ENCODE measurements at regions not wholly inside any gene's neighbourhood (a gene's known extent, or its start where the extent isn't known, plus 50 kb on each side); places are given as distances from the start of the nearest gene placed in this dataset.
A peak's percentile ranks its signal among the peaks of the same experiment; 100 is the strongest.
"Not testable (repeated sequence)": the region's sequence is repeated elsewhere in the genome, so short reads cannot be mapped to it uniquely, and the experiment has no call there.

DNA sequence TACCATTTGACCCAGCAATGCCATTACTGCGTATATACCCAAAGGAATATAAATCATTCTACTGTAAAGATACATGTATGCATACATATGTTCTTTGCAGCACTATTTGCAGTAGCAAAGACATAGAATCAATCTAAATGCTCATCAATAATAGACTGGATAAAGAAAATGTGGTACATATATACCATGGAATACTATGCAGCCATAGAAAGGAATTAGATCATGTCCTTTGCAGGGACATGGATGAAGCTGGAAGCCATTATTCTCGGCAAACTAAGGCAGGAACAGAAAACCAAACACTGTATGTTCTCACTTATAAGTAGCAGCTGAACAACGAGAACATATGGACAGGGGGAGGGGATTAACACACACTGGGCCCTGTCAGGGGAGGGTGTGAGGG, 54.8 kb upstream of the ZNF30 start:
- H2AFZ ChIP-seq (ENCODE audit: low read length) = not testable (repeated sequence)

DNA sequence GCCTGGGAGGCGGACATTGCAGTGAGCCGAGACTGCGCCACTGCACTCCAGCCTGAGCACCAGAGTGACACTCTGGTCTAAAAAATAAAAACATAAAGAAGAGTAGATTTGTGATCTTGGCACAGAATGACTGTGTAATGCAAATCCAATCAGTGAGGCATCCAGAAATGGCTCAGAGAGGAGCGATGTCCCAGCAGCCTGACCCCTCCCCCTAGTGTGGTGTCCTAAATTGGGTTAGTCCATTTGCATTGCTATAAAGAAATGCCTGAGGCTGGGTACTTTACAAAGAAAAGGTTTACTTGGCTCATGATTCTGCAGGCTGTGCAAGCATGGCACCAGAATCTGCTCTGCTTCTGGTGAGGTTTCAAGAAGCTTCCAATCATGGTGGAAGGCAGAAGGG, 59.1 kb upstream of the ZNF30 start:
- no peak overlapping the region for H3K9ac ChIP-seq (ENCODE audit: low read length)
- H3K27ac ChIP-seq (ENCODE audit: low read depth, low read length, poor library complexity, severe bottlenecking) = no peak overlapping the region
- H3K36me3 ChIP-seq (ENCODE audit: insufficient read depth, low read length) = no peaks in the 10 kb centered on the region
- TF ChIP-seq, protein P1, sequence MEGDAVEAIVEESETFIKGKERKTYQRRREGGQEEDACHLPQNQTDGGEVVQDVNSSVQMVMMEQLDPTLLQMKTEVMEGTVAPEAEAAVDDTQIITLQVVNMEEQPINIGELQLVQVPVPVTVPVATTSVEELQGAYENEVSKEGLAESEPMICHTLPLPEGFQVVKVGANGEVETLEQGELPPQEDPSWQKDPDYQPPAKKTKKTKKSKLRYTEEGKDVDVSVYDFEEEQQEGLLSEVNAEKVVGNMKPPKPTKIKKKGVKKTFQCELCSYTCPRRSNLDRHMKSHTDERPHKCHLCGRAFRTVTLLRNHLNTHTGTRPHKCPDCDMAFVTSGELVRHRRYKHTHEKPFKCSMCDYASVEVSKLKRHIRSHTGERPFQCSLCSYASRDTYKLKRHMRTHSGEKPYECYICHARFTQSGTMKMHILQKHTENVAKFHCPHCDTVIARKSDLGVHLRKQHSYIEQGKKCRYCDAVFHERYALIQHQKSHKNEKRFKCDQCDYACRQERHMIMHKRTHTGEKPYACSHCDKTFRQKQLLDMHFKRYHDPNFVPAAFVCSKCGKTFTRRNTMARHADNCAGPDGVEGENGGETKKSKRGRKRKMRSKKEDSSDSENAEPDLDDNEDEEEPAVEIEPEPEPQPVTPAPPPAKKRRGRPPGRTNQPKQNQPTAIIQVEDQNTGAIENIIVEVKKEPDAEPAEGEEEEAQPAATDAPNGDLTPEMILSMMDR (IDR thresholded peaks at IDR 0.05; ENCODE audit: low read length) = no peak
- no peak for TF ChIP-seq EZH2 (IDR thresholded peaks at IDR 0.05; ENCODE audit: borderline replicate concordance, low read length)
- no peaks in the 10 kb centered on the region for H3K9me2 ChIP-seq (ENCODE audit: low read depth, low read length)
- H3K4me3 ChIP-seq (ENCODE audit: low read depth, low read length, poor library complexity, severe bottlenecking) = no peak overlapping the region
- H2AFZ ChIP-seq (ENCODE audit: low read length) = no peak overlapping the region
- no peaks in the 10 kb centered on the region for H3F3A ChIP-seq (ENCODE audit: insufficient read depth, low read length)
- no peak overlapping the region for H3K4me2 ChIP-seq (ENCODE audit: low read length)
- no peaks in the 10 kb centered on the region for H3K4me1 ChIP-seq (ENCODE audit: insufficient read depth, low read length, severe bottlenecking)
- H3K79me2 ChIP-seq (ENCODE audit: insufficient read depth, low read length) = no peaks in the 10 kb centered on the region
- H3K9me3 ChIP-seq (ENCODE audit: low read length) = no peaks in the 10 kb centered on the region
- H3K27me3 ChIP-seq (ENCODE audit: insufficient read depth, low read length) = no peaks in the 10 kb centered on the region
- no peaks in the 10 kb centered on the region for H4K20me1 ChIP-seq (ENCODE audit: insufficient read depth, low read length)

More for the DNA sequence above, 54.8 kb upstream of the ZNF30 start:
- H3K4me3 ChIP-seq (ENCODE audit: low read depth, low read length, poor library complexity, severe bottlenecking); H3K36me3 ChIP-seq (ENCODE audit: insufficient read depth, low read length); H4K20me1 ChIP-seq (ENCODE audit: insufficient read depth, low read length); H3K27me3 ChIP-seq (ENCODE audit: insufficient read depth, low read length); H3K4me1 ChIP-seq (ENCODE audit: insufficient read depth, low read length, severe bottlenecking); H3K9ac ChIP-seq (ENCODE audit: low read length); H3K27ac ChIP-seq (ENCODE audit: low read depth, low read length, poor library complexity, severe bottlenecking); H3K9me2 ChIP-seq (ENCODE audit: low read depth, low read length); H3K9me3 ChIP-seq (ENCODE audit: low read length); H3K79me2 ChIP-seq (ENCODE audit: insufficient read depth, low read length); H3F3A ChIP-seq (ENCODE audit: insufficient read depth, low read length); H3K4me2 ChIP-seq (ENCODE audit: low read length): not testable (repeated sequence)

DNA sequence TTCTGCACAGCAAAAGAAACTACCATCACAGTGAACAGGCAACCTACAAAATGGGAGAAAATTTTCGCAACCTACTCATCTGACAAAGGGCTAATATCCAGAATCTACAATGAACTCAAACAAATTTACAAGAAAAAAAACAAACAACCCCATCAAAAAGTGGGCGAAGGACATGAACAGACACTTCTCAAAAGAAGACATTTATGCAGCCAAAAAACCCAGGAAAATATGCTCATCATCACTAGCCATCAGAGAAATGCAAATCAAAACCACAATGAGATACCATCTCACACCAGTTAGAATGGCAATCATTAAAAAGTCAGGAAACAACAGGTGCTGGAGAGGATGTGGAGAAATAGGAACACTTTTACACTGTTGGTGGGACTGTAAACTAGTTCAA, 61.5 kb upstream of the ZNF30 start:
- H3K36me3 ChIP-seq (ENCODE audit: insufficient read depth, low read length); H4K20me1 ChIP-seq (ENCODE audit: insufficient read depth, low read length); H3K9me3 ChIP-seq (ENCODE audit: low read length); H3K4me3 ChIP-seq (ENCODE audit: low read depth, low read length, poor library complexity, severe bottlenecking); H3F3A ChIP-seq (ENCODE audit: insufficient read depth, low read length); H3K9ac ChIP-seq (ENCODE audit: low read length); H3K27ac ChIP-seq (ENCODE audit: low read depth, low read length, poor library complexity, severe bottlenecking); H3K9me2 ChIP-seq (ENCODE audit: low read depth, low read length); H2AFZ ChIP-seq (ENCODE audit: low read length); H3K27me3 ChIP-seq (ENCODE audit: insufficient read depth, low read length); H3K79me2 ChIP-seq (ENCODE audit: insufficient read depth, low read length); H3K4me2 ChIP-seq (ENCODE audit: low read length); H3K4me1 ChIP-seq (ENCODE audit: insufficient read depth, low read length, severe bottlenecking): not testable (repeated sequence)

DNA sequence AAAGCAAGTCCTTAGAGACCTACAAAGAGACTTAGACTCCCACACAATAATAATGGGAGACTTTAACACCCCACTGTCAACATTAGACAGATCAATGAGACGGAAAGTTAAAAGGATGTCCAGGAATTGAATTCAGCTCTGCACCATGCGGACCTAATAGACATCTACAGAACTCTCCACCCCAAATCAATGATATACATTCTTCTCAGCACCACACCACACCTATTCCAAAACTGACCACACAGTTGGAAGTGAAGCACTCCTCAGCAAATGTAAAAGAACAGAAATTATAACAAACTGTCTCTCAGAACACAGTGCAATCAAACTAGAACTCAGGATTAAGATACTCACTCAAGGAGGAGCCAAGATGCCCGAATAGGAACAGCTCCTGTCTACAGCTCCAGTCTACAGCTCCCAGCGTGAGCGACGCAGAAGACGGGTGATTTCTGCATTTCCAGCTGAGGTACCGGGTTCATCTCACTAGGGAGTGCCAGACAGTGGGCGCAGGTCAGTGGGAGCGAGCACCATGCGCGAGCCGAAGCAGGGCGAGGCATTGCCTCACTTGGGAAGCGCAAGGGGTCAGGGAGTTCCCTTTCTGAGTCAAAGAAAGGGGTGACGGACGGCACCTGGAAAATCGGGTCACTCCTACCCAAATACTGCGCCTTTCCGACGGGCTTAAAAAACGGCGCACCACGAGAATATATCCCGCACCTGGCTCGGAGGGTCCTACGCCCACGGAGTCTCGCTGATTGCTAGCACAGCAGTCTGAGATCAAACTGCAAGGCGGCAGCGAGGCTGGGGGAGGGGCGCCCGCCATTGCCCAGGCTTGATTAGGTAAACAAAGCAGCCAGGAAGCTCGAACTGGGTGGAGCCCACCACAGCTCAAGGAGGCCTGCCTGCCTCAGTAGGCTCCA, 66.6 kb upstream of the ZNF30 start:
- not testable (repeated sequence) for H3K9me3 ChIP-seq (ENCODE audit: low read length); H3K27me3 ChIP-seq (ENCODE audit: insufficient read depth, low read length); H3F3A ChIP-seq (ENCODE audit: insufficient read depth, low read length); H2AFZ ChIP-seq (ENCODE audit: low read length); H3K4me1 ChIP-seq (ENCODE audit: insufficient read depth, low read length, severe bottlenecking); H3K9me2 ChIP-seq (ENCODE audit: low read depth, low read length); H4K20me1 ChIP-seq (ENCODE audit: insufficient read depth, low read length); H3K79me2 ChIP-seq (ENCODE audit: insufficient read depth, low read length); H3K36me3 ChIP-seq (ENCODE audit: insufficient read depth, low read length); H3K27ac ChIP-seq (ENCODE audit: low read depth, low read length, poor library complexity, severe bottlenecking)
- Histone ChIP-seq H3K4me3 (ENCODE audit: low read depth, low read length, poor library complexity, severe bottlenecking) (peak overlapping the region; percentile 66), H3K4me2 (ENCODE audit: low read length) (peak overlapping the region; percentile 76), H3K9ac (ENCODE audit: low read length) (peak overlapping the region; percentile 61; the same call in 1 of the 2 replicates)

DNA sequence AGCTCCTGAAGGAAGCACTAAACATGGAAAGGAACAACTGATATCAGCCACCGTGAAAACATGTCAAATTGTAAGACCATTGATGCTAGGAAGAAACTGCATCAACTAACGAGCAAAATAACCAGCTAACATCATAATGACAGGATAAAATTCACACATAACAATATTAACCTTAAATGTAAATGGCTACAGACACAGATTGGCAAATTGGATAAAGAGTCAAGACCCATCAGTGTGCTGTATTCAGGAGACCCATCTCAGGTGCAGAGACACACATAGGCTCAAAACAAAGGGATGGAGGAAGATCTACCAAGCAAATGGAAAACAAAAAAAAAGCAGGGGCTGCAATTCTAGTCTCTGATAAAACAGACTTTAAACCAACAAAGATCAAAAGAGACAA, 67.4 kb upstream of the ZNF30 start:
- H3K27ac ChIP-seq (ENCODE audit: low read depth, low read length, poor library complexity, severe bottlenecking); H3K4me1 ChIP-seq (ENCODE audit: insufficient read depth, low read length, severe bottlenecking); H3F3A ChIP-seq (ENCODE audit: insufficient read depth, low read length); H2AFZ ChIP-seq (ENCODE audit: low read length); H3K4me3 ChIP-seq (ENCODE audit: low read depth, low read length, poor library complexity, severe bottlenecking); H3K79me2 ChIP-seq (ENCODE audit: insufficient read depth, low read length); H3K9ac ChIP-seq (ENCODE audit: low read length); H3K36me3 ChIP-seq (ENCODE audit: insufficient read depth, low read length); H3K9me2 ChIP-seq (ENCODE audit: low read depth, low read length); H4K20me1 ChIP-seq (ENCODE audit: insufficient read depth, low read length); H3K27me3 ChIP-seq (ENCODE audit: insufficient read depth, low read length); H3K9me3 ChIP-seq (ENCODE audit: low read length); H3K4me2 ChIP-seq (ENCODE audit: low read length): not testable (repeated sequence)
